ENCODE measurements at regions not wholly inside any gene's neighbourhood (a gene's known extent, or its start where the extent isn't known, plus 50 kb on each side); places are given as distances from the start of the nearest gene placed in this dataset.

DNA sequence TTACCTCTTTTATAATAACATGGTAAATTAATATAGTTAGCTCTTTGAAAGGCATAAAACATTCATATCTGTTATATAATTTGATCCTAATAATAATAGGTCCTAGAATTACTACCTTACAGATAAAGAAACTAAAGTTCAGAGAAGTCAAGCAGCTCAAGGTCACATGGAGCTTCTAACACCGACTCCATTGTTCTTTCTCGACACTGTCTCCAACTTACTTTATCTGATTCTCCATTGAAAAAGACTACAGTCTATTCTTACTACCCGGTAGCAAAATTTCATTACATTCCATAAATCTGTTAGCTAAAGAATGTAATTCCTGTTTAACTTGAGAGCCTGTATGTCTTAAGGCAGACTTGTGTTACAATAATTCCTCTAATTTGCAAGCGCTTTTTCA lies 96.3 kb upstream of the TMEM161B start:
- no peak overlapping the region for H3K18ac ChIP-seq (ENCODE audit: extremely low read depth, low read length)
- no peak overlapping the region for H2AK5ac ChIP-seq (ENCODE audit: low read depth, low read length)
- 89% methylated on average over 4 of the region's 4 CpGs; no CpG with 5 or more reads in 1 of the 2 experiments for WGBS, 2 experiments (ENCODE audit: extremely low coverage in 1 of 2, insufficient coverage in 1 of 2, insufficient read length in 1 of 2, insufficient replicate concordance in 2 of 2, low coverage in 1 of 2, low lambda C conversion rate in 2 of 2, missing lambda C conversion rate in 1 of 2)
- H3K9ac ChIP-seq (replicated peaks in 1 of 4; ENCODE audit: extremely low read depth in 1 of 4, low read depth in 3 of 4, low read length in 3 of 4) = no peak overlapping the region
- no peak overlapping the region for H2BK20ac ChIP-seq (ENCODE audit: low read length)
- H3K27ac ChIP-seq (ENCODE audit: low read depth, low read length) = no peak overlapping the region
- no peak for FAIRE-seq
- H3K4me3 ChIP-seq (ENCODE audit: extremely low read depth in 1 of 4, insufficient read depth in 2 of 4, low read depth in 3 of 4, low read length in 4 of 4) = no peak overlapping the region
- H3K9me3 ChIP-seq (ENCODE audit: insufficient read depth in 2 of 2, low read depth in 1 of 2, low read length in 1 of 2) = no peaks in the 10 kb centered on the region
- H2AFZ ChIP-seq (ENCODE audit: low read length) = no peak overlapping the region
- H4K5ac ChIP-seq (ENCODE audit: insufficient read length, low read depth, low read length) = no peak overlapping the region
- H3K27me3 ChIP-seq (replicated peaks in 1 of 4; ENCODE audit: control insufficient read depth in 3 of 4, extremely low read depth in 1 of 4, insufficient read depth in 3 of 4, low read length in 3 of 4) = no peaks in the 10 kb centered on the region
- peaks cover 0 to 2% (median 0%) of the 10 kb centered on the region in 4 experiments; a peak in 1 of 7 replicates for H3K4me1 ChIP-seq (replicated peaks in 1 of 4; ENCODE audit: control insufficient read depth in 3 of 4, insufficient read depth in 4 of 4, low read length in 3 of 4)
- H3K23ac ChIP-seq (ENCODE audit: insufficient read length) = no peak overlapping the region
- no peak overlapping the region for H2BK15ac ChIP-seq (ENCODE audit: low read length)
- CTCF ChIA-PET (ENCODE audit: partially characterized antibody) = interaction anchor here (1.0 to 1.6 kb wide), 2 partner anchors 24 to 32 kb away, joined by 3 read pairs; no protein-coding TSS in a partner anchor
- H3K4me2 ChIP-seq (ENCODE audit: insufficient read depth in 1 of 2, low read depth in 2 of 2, low read length in 2 of 2) = no peak overlapping the region
- H3K23me2 ChIP-seq (ENCODE audit: low read depth, low read length) = no peaks in the 10 kb centered on the region
- H4K20me1 ChIP-seq (replicated peaks in 1 of 2; ENCODE audit: control insufficient read depth in 1 of 2, insufficient read depth in 2 of 2, low read length in 2 of 2) = no peaks in the 10 kb centered on the region
- DNase-seq (ENCODE audit: low read depth in 1 of 2, low spot score in 2 of 2) = no peak
- no peaks in the 10 kb centered on the region for H3K36me3 ChIP-seq (ENCODE audit: control insufficient read depth in 2 of 4, insufficient read depth in 4 of 4, low read length in 3 of 4)
- H3K14ac ChIP-seq (ENCODE audit: insufficient read length) = no peak overlapping the region
- H2BK120ac ChIP-seq (replicated peaks; ENCODE audit: low read depth, low read length) = no peak overlapping the region
- POLR2A ChIA-PET (ENCODE audit: partially characterized antibody) = interaction anchor here (1.5 kb wide), 1 partner anchor 24 kb away, joined by 4 read pairs; no protein-coding TSS in a partner anchor
- no peaks in the 10 kb centered on the region for H3K79me1 ChIP-seq (ENCODE audit: low read depth, low read length)
- no peak overlapping the region for H3K4ac ChIP-seq (replicated peaks; ENCODE audit: insufficient read length, low read depth, low read length)
- TF ChIP-seq RXRA (IDR thresholded peaks at IDR 0.05; ENCODE audit: insufficient read depth, low read depth, low read length) (no peak), BACH1 (IDR thresholded peaks at IDR 0.05; ENCODE audit: low read length) (no peak), MAFK (IDR thresholded peaks at IDR 0.05; ENCODE audit: low read depth, low read length) (no peak), RAD21 (IDR thresholded peaks at IDR 0.05 in 1 of 2, conservative IDR thresholded peaks at IDR 0.05 in 1 of 2; ENCODE audit: low read depth in 2 of 2, low read length in 2 of 2) (no peak), E2F6 (IDR thresholded peaks at IDR 0.05) (no peak)
- TF ChIP-seq, protein P1, sequence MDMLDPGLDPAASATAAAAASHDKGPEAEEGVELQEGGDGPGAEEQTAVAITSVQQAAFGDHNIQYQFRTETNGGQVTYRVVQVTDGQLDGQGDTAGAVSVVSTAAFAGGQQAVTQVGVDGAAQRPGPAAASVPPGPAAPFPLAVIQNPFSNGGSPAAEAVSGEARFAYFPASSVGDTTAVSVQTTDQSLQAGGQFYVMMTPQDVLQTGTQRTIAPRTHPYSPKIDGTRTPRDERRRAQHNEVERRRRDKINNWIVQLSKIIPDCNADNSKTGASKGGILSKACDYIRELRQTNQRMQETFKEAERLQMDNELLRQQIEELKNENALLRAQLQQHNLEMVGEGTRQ (IDR thresholded peaks at IDR 0.05; ENCODE audit: low read length) = no peak
- H2BK5ac ChIP-seq (ENCODE audit: low read depth, low read length) = no peak overlapping the region
- no peaks in the 10 kb centered on the region for H3K79me2 ChIP-seq (ENCODE audit: control insufficient read depth in 1 of 2, insufficient read depth in 2 of 2, low read length in 2 of 2)
- no peak overlapping the region for H4K8ac ChIP-seq (ENCODE audit: extremely low read depth, insufficient read depth, low read length)
- H4K91ac ChIP-seq (replicated peaks; ENCODE audit: insufficient read length, low read length) = no peak overlapping the region
- no peak overlapping the region for H2BK12ac ChIP-seq (ENCODE audit: low read depth, low read length)
- H3K56ac ChIP-seq (replicated peaks; ENCODE audit: insufficient read length, low read depth, low read length) = no peak overlapping the region
